GM19467 (cell line): ENCODE measurements at regions not wholly inside any gene's neighbourhood (a gene's known extent, or its start where the extent isn't known, plus 50 kb on each side); places are given as distances from the start of the nearest gene placed in this dataset.

Experiments
- ATAC-seq: cut with Tn5 transposase; IDR thresholded peaks from one replicate; pipeline ENCODE4 v1.9.1; 2021; ENCODE audit warnings: mild to moderate bottlenecking, moderate library complexity; ENCODE audit not compliant: unreplicated experiment

GRCh38 chr16:86924537-86924936, 346.2 kb downstream of the FOXL1 start:
- no peak for ATAC-seq

GRCh38 chr16:86925067-86925791, 346.9 kb downstream of the FOXL1 start:
- ATAC-seq = no peak

- ATAC-seq = no peak
Measured at GRCh38 chr16:86926181-86927094, 348.1 kb downstream of the FOXL1 start.

GRCh38 chr16:86927699-86928098, 349.4 kb downstream of the FOXL1 start:
- no peak for ATAC-seq

DNA sequence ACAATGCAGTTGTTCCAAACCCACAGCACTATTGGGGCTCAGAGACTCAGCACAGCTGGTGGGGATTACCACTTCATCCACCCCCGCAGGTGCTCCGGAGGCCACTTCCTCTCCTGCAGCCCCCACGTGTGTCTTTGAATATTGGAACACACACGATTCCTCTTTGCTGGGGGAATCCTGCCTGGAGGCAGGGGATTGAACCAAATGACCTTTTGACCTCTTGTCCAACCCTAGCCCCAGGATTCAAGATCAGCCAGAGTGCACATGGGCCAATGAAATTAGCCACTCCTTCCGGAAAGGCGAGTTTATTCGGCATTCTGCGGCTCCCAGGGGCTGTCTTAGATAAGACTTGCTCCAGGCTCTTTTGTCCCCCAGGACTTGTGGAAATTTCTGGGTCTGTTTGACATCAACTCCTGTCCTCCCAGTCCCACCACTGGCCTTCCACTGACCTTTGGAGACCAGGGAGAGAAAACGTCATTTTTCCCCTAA, 350.2 kb downstream of the FOXL1 start:
- ATAC-seq = no peak

DNA sequence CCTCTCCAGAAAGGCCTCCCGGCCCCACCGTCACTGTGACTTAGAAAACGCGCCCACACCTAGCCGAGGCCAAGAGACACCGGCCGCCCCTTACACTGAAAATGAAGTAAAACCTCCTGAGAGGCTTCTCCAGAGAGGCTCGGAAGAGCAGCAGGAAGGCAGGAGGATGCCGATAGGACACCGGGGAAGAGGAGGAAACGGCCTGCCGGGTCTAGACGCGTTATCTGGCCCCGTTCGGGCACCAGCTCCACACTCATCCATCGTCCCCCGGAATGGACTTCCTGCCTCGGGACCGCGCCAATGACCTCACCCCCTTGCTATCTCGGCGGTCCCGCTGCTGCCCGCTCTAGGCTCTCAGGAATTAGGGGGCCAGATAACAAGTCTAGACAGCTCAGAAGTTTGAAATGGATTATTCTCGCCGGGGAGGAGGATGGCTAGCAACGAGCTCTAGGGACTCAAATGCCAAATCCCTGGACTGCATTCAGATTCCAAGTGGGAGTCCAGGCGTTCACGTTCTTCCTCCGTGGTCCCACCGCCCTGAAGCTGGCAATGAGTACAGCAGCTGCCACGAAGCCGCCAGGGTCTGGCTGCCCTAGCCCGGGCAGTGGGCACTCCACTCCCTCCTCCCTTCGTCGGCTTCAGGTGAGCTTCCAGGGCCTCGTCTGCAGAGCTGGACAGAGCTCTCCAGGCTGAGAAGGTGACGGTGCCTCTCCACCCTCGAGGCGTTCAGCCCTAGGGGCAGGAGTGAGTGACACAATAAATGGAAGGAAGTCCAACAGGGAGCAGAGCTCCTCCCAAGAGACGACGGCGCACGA, 350.9 kb downstream of the FOXL1 start:
- no peak for ATAC-seq

DNA sequence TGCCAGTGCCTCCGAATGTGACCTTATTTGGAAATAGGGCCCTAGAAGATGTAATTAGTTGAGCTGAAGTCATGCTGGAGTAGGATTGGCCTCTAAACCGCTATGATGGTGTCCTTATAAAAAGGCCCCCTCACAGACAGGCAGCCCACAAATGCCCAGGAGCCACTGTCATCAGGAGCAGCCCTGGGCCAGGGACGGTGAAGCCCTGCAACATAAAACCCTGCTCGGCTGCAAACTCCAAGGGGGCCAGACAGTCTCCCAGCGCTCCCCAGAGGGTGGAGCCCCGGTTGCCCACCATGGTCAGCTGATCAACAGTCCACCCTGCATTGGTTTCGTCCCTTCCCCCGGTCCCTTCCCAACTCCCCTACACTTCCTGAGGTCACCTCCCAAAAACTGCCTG, 351.7 kb downstream of the FOXL1 start:
- ATAC-seq = no peak

DNA sequence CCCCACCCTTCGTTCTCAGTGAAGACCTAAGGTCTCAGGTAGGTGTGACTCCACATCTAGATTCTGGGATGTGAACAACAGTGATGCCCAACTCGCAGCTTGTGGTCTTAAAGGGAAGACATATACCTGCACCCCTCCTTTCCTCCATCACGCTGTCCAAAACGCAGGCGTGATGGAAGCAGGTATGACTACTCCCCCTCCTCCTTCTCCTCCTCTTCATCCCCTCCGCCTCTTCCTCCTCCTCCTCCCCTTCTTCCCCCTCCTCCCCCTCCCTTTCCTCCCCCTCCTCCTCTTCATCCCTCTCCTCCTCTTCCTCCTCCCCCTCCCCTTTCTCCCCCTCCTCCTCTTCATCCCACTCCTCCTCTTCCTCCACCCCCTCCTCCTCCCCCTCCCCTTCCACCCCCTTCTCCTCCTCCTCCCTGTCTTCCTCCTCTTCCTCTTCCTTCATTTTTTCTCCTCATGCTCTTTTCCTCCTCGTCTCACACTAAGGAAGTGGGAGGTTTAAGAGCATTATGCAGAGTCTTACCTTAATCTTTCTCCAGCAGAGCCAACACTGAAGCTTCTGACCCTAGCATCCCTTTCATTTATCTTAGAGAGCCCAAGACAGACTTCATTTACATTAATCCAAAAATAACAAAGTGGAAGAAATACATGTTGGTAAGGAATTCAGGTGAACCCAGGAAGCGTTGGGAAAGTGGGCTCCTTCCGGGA, 352.5 kb downstream of the FOXL1 start:
- ATAC-seq = no peak

DNA sequence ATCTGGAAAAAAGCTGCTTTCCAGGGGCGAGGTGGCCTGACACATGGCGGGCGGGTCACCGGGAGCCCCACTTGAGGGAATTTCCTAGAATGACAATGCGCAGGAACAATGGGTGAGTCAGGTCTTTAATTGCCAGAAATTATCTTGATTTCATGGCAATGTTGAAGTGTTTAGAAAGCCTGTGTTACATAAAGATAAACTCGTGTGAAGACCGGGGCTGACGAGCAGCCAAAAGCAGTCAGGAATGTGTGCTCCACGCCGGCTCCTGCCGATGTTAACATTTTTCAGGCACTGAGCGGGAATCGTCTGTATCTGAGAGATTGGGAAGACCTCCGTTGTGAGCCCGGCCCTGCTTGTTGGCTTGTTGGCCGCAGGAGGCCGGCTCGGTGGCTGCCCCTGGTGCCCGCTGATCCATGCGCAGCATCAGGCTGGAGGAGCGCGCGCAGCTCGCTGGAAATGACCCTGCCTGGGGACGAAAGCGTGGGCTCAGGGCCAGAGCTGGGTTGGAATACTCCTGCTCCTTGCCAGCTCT, 353.1 kb downstream of the FOXL1 start:
- no peak for ATAC-seq

DNA sequence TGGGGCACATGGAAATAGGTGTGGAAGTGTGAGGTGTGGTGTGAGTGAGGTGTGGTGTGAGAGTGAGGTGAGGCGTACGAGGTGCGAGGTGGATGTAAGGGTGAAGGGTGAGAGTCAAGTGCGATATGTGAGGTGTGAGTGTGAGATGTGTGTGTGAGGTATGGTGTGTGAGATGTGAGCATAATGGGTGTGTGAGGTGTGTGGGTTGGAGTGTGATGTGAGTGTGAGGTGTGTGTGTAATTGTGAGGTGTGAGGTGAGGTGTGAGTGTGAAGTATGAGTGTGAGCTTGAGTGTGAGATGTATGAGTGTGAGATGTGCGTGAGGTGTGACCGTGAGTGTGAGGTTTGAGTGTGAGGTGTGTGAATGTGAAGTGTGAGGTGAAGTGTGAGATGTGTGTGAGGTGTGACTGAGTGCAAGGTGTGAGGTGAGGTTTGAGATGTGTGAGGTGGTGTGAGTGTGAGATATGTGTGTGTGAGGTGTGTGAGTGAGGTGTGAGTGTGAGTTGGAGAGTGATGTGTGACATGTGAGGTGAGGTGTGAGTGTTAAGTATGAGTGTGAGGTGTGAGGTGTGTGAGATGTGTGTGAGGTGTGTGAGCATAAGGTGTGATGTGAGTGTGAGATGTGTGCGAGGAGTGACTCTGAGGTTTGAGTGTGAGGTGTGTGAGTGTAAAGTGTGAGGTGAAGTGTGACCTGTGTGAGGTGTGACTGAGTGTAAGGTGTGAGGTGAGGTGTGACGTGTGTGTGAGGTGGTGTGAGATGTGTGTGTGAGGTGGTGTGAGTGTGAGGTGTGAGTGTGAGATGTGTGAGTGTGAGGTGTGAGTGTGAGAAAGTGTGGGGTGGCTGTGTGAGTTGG, 354.0 kb downstream of the FOXL1 start:
- no peak for ATAC-seq

DNA sequence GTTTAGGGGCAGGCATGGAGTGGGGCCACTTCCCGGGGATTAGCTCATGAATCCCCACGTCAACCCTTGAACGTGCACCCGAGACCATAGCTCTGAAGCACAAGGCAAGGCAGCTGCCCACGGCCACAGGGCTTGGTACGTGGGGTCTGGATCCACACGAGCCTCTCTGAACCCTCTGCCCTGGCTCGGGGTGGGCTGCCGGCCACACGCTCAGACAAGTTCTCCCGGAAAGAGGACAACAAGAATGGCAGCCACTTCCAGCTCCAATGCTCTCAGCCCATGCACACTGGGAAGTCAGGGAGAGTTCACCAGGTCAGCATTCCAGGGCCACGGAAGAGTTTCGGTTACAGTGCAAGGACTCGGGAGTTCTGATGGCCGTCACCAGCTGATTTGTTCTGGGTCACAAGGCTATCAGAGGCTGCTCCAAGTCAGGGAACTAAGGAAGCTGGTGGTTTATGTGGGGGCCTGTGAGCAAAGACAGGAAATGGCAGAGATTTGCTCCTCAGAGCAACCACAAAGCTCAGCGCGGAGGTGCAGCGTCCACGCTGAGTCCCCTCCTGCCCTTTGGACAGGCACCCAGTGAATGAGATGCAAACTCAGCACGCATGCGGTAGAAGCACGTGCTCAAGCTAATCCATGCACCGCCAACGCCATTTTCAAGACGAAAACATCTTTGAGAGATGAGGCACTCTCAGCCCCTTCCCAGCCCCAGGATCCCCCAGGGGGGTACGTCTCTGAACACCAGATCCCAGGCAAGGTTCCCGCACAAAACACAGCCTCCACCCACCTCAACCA, 356.4 kb downstream of the FOXL1 start:
- no peak for ATAC-seq

GRCh38 chr16:86939609-86940008, 361.3 kb downstream of the FOXL1 start:
- no peak for ATAC-seq

DNA sequence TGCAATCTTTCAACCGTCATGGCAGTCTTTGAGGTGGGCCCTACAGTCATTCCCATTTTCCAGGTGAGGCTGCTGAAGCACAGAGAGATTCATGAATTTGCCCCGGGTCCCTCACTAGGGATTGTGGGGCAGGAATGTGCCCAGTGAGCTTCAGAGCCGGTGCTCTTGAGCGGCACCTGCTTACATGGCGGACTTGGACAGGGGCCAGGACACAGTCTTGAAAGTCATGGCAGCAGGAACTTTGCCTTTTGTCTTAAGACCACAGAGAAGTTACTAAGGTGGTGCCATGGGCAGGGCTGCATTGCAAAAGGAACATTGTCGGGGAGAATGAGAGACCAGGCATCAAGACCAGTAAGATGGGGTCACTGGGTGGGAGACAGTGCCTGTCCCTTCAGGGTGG, 363.4 kb downstream of the FOXL1 start:
- ATAC-seq = no peak

- ATAC-seq = no peak
Measured at GRCh38 chr16:86942151-86943051, 364.1 kb downstream of the FOXL1 start.

- no peak for ATAC-seq
Measured at GRCh38 chr16:86945166-86945900, 367.0 kb downstream of the FOXL1 start.

- no peak for ATAC-seq
Measured at GRCh38 chr16:86946396-86946795, 368.0 kb downstream of the FOXL1 start.

GRCh38 chr16:86946981-86947380, 368.6 kb downstream of the FOXL1 start:
- no peak for ATAC-seq
